ENCODE measurements at regions not wholly inside any gene's neighbourhood (a gene's known extent, or its start where the extent isn't known, plus 50 kb on each side); places are given as distances from the start of the nearest gene placed in this dataset.

DNA sequence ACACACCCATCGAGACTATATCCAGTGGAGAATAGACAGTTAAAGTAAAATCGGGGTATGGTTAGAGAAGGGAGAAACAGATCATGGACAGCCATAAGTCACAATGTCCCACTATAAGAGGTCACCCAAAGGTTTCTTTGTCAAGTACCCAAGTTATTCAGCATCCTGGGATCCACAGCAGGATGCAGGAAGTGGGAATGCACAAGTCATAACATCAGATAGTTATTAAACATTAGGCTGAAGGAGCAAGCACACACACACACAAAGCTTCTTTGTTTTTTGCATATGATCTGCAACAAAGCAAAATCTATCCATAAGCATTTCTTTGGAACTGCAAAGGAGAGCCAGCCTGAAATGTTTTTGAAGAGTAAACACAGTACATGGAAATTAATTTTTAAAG, 111.6 kb downstream of the NOC3L start:
- TF ChIP-seq, protein P1, sequence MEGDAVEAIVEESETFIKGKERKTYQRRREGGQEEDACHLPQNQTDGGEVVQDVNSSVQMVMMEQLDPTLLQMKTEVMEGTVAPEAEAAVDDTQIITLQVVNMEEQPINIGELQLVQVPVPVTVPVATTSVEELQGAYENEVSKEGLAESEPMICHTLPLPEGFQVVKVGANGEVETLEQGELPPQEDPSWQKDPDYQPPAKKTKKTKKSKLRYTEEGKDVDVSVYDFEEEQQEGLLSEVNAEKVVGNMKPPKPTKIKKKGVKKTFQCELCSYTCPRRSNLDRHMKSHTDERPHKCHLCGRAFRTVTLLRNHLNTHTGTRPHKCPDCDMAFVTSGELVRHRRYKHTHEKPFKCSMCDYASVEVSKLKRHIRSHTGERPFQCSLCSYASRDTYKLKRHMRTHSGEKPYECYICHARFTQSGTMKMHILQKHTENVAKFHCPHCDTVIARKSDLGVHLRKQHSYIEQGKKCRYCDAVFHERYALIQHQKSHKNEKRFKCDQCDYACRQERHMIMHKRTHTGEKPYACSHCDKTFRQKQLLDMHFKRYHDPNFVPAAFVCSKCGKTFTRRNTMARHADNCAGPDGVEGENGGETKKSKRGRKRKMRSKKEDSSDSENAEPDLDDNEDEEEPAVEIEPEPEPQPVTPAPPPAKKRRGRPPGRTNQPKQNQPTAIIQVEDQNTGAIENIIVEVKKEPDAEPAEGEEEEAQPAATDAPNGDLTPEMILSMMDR (IDR thresholded peaks at IDR 0.05) = no peak
- no peak for TF ChIP-seq POLR2A (IDR thresholded peaks at IDR 0.05)

Measured in right lobe of liver (tissue), 4 donors.